Adrenal gland (tissue), 9 donors: ENCODE measurements at regions not wholly inside any gene's neighbourhood (a gene's known extent, or its start where the extent isn't known, plus 50 kb on each side); places are given as distances from the start of the nearest gene placed in this dataset.

Source experiments
- DNase-seq, 7 donors: peaks; one replicate each; pipeline ENCODE4 v3.0.0-alpha.2; 2019 to 2020
- H3K27ac ChIP-seq, 5 donors: fragments of 200-600 bp; sonication (generic) in 4 of 5; 1 replicate in 3 of 5; 2 replicates in 2 of 5; pipeline versions ENCODE4 v1.5.1 to v1.8.0; 2016 to 2020; ENCODE audit warnings: mild to moderate bottlenecking in 1 of 5
- H3K27me3 ChIP-seq: fragments of 200-600 bp; 2 replicates; pipeline ENCODE4 v1.8.0; 2021
- H3K36me3 ChIP-seq, 2 donors: fragments of 200-600 bp; replicated peaks in 1 of 2; 1 replicate in 1 of 2; 2 replicates in 1 of 2; pipeline versions ENCODE4 v1.5.1 to v1.8.0; 2018 to 2022
- H3K4me1 ChIP-seq, 2 donors: fragments of 200-600 bp; replicated peaks in 1 of 2; 1 replicate in 1 of 2; 2 replicates in 1 of 2; pipeline versions ENCODE4 v1.5.1 to v1.8.0; 2018 to 2021
- H3K4me3 ChIP-seq, 4 donors: fragments of 200-600 bp; sonication (generic) in 3 of 4; one replicate each; pipeline ENCODE4 v1.5.1; 2016 to 2018
- H3K9me3 ChIP-seq, 3 donors: fragments of 200-600 bp; sonication (generic) in 1 of 3; replicated peaks in 1 of 3; 1 replicate in 2 of 3; 2 replicates in 1 of 3; pipeline versions ENCODE4 v1.5.1 to v1.8.0; 2016 to 2021
- POLR2A ChIP-seq, 2 donors: fragments of 450-650 bp; IDR thresholded peaks; one replicate each; pipeline ENCODE4 v1.6.1; 2017; ENCODE audit warnings: antibody characterized with exemption in 2 of 2, mild to moderate bottlenecking in 2 of 2, moderate library complexity in 1 of 2
- WGBS, 4 donors: extraction: QIAGEN DNeasy Blood & Tissue Kit in 2 of 4; methylation state at CpG; one replicate each; pipeline versions ENCODE4 v1.1.5 to v1.1.7; 2013 to 2017; 5-methylcytosine and 5-hydroxymethylcytosine counted together
- intact Hi-C, 2 donors: fragments of 100-400 bp; cut with DNase I; formaldehyde crosslinking; loops; one replicate each; pipeline versions ENCODE4 v1.14.1 to v1.15.0; 2022 to 2023
- TF ChIP-seq, protein P1 (sequence below), 6 experiments: fragments of 450-650 bp in 4 of 6; fragments of 200-600 bp in 2 of 6; sonication (generic) in 1 of 6; IDR thresholded peaks; 1 replicate in 5 of 6; 2 replicates in 1 of 6; pipeline versions ENCODE4 v1.5.1 to v1.8.0; 2016 to 2021; ENCODE audit warnings: antibody characterized with exemption in 6 of 6, mild to moderate bottlenecking in 2 of 6, moderate library complexity in 1 of 6
- donor health status: healthy with polysubstance abuse.
- donor health status: Bipolar disorder and iron deficiency.
- donor health status: DM: yes; HTN: yes; CAD: no.
- donor health status: DM: no; HTN: no; CAD: no.
- donor health status: DM: no; HTN: no; CAD: no.

DNA sequence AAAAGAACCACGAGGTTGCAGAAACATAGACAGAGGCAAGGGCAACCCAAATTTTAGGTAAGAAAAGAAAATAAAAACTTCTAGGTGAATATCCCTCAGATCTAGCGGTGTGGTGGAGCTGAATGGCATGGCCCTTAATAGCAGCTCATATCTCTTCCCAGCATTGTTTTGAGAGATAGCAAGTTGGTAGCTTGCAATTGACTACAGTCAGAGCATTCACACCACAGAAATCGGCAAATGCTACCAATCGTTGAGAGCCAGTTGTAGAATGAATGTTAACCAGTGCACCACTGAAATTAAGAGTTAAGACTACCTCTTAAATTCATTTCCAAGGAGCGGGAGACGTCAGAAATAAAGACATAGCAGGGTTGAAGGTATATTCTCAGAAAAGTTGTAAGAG, 184.0 kb upstream of the KIT start:
- no peak for TF ChIP-seq POLR2A (IDR thresholded peaks at IDR 0.05)
- TF ChIP-seq, protein P1, sequence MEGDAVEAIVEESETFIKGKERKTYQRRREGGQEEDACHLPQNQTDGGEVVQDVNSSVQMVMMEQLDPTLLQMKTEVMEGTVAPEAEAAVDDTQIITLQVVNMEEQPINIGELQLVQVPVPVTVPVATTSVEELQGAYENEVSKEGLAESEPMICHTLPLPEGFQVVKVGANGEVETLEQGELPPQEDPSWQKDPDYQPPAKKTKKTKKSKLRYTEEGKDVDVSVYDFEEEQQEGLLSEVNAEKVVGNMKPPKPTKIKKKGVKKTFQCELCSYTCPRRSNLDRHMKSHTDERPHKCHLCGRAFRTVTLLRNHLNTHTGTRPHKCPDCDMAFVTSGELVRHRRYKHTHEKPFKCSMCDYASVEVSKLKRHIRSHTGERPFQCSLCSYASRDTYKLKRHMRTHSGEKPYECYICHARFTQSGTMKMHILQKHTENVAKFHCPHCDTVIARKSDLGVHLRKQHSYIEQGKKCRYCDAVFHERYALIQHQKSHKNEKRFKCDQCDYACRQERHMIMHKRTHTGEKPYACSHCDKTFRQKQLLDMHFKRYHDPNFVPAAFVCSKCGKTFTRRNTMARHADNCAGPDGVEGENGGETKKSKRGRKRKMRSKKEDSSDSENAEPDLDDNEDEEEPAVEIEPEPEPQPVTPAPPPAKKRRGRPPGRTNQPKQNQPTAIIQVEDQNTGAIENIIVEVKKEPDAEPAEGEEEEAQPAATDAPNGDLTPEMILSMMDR (IDR thresholded peaks at IDR 0.05) = no peak
- Histone ChIP-seq H3K4me3 (no peak overlapping the region), H3K27me3 (no peaks in the 10 kb centered on the region), H3K9me3 (no peaks in the 10 kb centered on the region), H3K4me1 (no peaks in the 10 kb centered on the region), H3K36me3 (no peaks in the 10 kb centered on the region), H3K27ac (no peak overlapping the region)
- no peak for DNase-seq
- WGBS, 4 donors = 81 to 83% (median 81%) methylated on average over 6 of the region's 6 CpGs
- intact Hi-C loops = no loop called here

DNA sequence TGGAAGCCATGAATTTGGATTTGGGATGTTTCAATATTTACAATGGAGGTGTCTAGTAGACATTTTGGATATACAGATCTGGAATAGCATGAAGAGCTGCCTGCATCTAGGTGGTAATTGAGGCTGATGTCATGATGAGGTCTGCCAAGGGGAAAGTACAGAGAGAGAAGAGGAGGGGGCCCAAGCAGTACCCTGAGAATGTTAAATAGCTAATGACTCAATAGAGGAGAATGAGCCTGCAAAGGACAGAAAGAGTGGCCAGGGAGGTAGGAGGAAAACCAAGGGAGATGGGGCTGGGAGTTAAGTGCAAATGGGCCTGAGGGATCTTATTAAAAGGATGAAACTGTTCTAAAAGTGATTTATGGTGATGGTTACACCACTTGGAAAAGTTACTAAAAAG, 182.2 kb upstream of the KIT start:
- H3K4me1 ChIP-seq = no peaks in the 10 kb centered on the region
- no peak overlapping the region for H3K4me3 ChIP-seq
- no peak overlapping the region for H3K27ac ChIP-seq
- H3K36me3 ChIP-seq = no peaks in the 10 kb centered on the region
- intact Hi-C loops = no loop called here
- H3K27me3 ChIP-seq = no peaks in the 10 kb centered on the region
- TF ChIP-seq, protein P1 (IDR thresholded peaks at IDR 0.05) = no peak
- no peak for TF ChIP-seq POLR2A (IDR thresholded peaks at IDR 0.05)
- H3K9me3 ChIP-seq = no peaks in the 10 kb centered on the region
- DNase-seq = no peak

DNA sequence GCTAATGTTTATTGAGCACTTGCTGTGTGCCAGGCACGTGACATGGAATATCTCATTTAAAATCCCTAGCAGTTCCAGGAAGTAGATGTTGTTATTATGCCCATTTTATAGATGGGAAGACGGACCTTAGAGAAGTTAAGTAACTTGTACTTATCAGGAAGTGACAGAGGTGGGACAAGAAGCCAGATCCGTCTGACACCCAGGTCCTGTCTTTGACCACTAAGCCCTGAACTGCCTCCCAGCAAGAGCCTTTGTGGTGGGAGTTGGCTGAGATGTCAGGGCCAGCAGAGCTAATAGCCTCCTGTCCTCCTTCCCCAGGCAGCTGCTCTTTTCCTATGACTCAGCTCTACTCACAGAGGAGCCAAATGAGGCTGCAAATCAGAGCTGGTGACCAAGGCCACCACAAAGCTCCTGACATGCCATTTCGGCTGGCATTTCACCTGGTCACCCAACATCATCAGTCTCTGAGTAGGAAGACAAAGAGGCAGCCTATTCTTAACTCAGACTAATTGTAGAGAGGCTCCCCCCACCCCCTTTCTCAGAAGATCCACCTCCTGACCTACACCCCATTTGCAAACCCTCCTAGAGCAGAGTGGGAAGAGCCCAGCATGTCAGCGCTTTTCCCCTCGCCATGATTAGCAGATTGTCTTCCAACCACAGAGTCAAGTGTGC, 175.1 kb upstream of the KIT start:
- no peaks in the 10 kb centered on the region for H3K36me3 ChIP-seq
- H3K27ac ChIP-seq = no peak overlapping the region
- 63 to 81% (median 76%) methylated on average over 6 of the region's 6 CpGs for WGBS, 4 donors
- no peak for TF ChIP-seq POLR2A (IDR thresholded peaks at IDR 0.05)
- TF ChIP-seq, protein P1 (IDR thresholded peaks at IDR 0.05) = no peak
- no peaks in the 10 kb centered on the region for H3K27me3 ChIP-seq
- H3K4me3 ChIP-seq = no peak overlapping the region
- peak; percentile 38 to 80 (median 67) for DNase-seq
- no peaks in the 10 kb centered on the region for H3K9me3 ChIP-seq
- intact Hi-C loops = no loop called here
- H3K4me1 ChIP-seq = no peaks in the 10 kb centered on the region

DNA sequence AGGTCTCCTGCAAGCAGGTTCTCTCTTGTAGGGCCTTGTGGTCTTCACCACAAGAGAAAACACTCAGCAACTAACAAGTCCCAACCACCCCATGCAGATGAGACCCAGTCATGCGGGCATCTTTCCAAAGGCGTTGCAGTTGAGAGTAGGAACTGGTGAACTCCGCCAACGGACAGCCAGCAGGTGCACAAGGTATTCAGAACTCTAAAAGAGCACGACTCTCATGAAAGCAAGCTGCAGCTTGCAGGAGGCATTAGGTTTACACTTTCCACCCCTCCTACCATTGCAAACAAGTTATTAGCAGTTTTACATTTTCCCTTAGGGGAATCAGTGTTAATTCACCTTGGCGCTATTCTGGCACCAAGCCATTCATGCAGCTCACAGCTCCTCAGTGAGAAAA, 173.4 kb upstream of the KIT start:
- Histone ChIP-seq H3K9me3 (no peaks in the 10 kb centered on the region), H3K36me3 (no peaks in the 10 kb centered on the region), H3K4me3 (no peak overlapping the region), H3K27me3 (no peaks in the 10 kb centered on the region), H3K27ac (no peak overlapping the region), H3K4me1 (no peaks in the 10 kb centered on the region)
- intact Hi-C loops = no loop called here
- no peak for TF ChIP-seq POLR2A (IDR thresholded peaks at IDR 0.05)
- TF ChIP-seq, protein P1 (IDR thresholded peaks at IDR 0.05) = no peak
- 92 to 97% (median 94%) methylated on average over 6 of the region's 6 CpGs for WGBS, 4 donors
- DNase-seq = no peak
